Pulmonary artery endothelial cell (primary cell): ENCODE measurements at regions not wholly inside any gene's neighbourhood (a gene's known extent, or its start where the extent isn't known, plus 50 kb on each side); places are given as distances from the start of the nearest gene placed in this dataset.
"Not testable (repeated sequence)": the region's sequence is repeated elsewhere in the genome, so short reads cannot be mapped to it uniquely, and the experiment has no call there.

Experiments
- DNase-seq: peaks from one replicate; pipeline ENCODE4 v3.0.0-alpha.2; 2011; ENCODE audit warnings: low read depth, low spot score

GRCh38 chr3:177770383-177771230, 573.3 kb upstream of the TBL1XR1 start:
- no peak for DNase-seq

GRCh38 chr3:177771780-177772179, 574.5 kb upstream of the TBL1XR1 start:
- DNase-seq = no peak

DNA sequence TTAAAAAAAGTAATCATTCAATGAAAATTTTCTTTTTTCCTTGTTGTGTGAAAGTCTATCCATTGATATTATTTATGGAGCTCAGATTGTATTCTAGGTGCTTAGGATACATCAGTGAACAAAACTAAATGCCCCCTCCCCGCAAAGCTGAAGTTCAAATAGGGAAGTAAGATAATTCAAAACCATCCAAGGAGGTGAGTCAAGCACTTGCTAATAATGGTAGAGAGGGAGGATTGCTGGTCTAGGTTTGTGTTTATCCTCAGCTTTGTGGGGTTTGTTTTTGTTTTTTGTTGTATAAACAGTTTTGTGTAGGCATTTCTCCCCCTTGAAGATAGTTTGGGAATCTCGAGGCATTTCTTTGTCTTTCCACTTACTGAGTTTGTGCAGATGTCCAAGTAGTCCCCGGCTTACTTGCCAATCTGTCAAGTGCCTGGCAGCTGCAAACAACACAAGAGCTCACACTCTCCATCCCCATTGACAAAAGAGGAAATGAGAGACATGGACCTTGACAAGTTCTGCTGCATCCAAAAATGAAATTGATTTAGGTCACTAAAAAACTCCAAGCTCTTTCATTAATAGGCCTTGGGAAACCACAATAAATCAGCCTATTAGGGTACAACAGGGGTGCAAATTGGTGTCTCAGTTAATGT, 575.8 kb upstream of the TBL1XR1 start:
- DNase-seq = no peak

DNA sequence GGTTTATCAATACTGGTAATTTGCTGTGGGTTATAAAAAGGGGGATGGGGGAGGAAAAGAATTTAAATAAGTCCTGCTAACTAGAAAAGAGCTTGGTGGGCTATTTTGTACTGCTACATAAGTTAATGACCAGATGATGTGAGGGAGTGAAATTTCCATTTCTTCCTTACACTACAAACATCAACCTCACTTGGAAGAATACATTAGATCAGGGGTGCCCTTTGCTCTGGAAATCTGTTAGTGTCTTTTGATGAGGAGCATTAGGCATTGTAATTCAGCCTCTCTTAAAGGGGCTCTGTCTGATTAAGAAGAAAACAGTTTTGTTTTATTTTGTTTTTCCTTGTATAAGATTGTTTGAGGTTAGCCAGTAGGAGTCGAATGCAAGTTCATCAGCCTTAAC, 576.4 kb upstream of the TBL1XR1 start:
- DNase-seq = no peak

DNA sequence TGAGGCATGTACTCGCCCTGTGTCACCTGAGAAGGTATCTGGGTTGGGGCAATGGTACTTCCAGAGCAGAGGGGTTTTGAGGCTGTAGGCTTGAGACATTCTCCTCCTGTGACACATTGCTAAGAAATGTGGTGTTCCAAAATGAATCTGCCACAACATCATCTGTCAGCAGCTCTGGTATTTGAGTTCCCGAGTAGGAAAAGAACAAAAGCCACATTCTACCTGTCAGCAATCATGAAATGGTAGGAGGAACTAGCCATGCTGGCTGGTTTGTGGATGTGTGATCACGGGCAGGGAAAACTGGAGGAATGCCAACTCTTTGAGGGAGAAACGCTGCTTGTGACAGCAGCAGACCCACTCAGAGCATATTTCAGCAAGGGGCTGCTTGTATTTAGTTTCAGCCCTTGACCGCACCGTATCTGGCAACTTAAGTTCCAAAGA, 579.4 kb upstream of the TBL1XR1 start:
- DNase-seq = no peak

DNA sequence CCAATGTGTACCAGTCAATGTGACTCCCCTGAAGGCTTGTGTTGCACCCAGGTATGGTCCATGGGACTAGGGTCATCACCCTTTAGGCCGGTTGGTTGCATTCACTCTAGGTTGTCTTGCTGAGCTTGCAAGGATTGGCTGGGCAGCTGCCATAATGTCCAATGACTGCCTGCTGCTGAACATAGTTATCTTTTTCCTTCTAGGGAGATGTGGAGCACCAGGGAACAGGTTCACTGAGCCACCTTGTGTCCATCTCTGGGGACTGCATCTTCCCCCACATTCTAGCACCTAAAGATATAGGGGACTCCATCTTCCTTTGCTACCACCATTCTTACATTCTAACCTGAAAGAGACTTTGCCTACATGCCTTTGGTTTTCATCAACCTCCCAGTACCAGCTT, 580.4 kb upstream of the TBL1XR1 start:
- peak; percentile 3 for DNase-seq

- no peak for DNase-seq
Observed at GRCh38 chr3:177778633-177779032, 581.4 kb upstream of the TBL1XR1 start.

DNA sequence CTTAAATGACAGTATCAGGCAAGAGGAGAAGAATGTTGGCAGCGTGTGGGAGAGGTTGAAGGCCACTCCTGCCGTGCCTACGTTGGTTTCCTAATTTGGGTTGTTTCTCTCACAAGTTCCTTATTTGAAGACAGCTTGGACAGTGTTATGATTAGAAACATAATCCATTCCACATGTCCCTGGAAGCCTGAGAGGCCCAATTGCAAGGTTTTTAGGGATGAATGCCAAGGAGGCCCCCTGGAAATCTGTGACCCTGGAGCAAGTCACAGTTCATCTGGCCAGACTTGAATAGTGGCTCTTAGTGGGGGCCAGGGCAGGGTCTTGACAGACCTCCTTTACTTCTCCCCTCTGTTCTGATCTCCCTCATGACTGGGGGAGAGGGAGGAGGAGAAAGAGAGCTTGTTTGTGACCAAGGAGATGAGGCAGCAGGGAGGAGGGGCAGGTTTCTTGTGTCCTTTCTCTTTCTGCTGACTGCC, 584.4 kb upstream of the TBL1XR1 start:
- DNase-seq = no peak

DNA sequence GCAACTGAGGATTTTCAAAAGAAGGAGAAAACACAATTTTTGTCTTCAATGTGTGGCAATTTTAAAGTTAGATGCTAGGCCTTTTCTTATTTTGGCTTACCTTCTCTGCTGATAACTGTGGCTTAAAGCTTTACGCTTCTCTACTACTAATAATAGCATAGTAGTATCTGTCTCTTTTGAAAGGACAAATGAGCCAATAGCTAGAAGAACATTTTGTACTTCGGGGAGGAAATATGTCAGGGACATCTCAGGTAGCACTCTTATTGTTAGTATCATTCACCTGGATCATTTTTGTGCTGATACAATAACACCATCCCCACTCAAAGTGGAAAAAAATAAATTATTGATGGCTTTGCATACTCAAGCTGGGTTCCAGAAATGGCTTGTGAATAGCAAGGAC, 586.1 kb upstream of the TBL1XR1 start:
- DNase-seq = no peak

- DNase-seq = no peak
Observed at GRCh38 chr3:177783767-177784166, 586.5 kb upstream of the TBL1XR1 start.

DNA sequence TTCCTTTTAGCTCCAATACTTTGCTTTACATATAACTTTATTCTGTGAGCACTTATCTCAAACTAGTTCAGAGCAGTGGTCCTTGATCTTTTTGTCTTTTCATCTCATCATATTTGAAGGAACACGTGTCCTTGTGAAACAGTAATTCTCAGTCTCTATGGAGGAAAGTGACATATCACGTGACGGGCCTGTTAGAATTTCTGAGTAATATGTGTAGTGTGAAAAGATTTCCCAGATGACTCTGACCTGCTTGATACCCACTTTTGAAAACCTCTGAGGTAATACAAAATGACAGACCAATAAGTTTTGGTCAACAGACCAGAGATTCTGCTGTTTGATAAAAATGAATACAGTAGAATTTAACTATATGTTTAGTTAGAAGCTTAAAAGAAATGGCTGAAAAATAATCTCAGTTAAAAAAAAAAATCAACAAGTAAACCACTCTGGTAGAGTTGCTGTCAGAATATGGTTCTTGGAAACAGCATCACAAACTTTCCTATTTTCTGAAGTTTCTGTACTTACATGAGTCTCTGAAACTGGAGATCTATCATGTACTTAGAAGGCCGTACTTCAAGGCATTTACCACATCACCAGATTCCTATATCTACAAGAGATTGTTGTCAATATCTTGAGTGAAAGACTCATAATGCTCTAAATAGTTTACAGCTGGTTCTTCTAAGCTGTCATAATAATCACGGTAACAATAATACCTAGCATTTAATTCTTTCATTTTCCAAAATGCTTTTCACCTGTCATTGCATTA, 590.2 kb upstream of the TBL1XR1 start:
- no peak for DNase-seq

- DNase-seq = no peak
Observed at GRCh38 chr3:177789500-177789899, 592.2 kb upstream of the TBL1XR1 start.

- DNase-seq = no peak
Observed at GRCh38 chr3:177792311-177793030, 595.2 kb upstream of the TBL1XR1 start.

GRCh38 chr3:177793451-177793850, 596.2 kb upstream of the TBL1XR1 start:
- no peak for DNase-seq

DNA sequence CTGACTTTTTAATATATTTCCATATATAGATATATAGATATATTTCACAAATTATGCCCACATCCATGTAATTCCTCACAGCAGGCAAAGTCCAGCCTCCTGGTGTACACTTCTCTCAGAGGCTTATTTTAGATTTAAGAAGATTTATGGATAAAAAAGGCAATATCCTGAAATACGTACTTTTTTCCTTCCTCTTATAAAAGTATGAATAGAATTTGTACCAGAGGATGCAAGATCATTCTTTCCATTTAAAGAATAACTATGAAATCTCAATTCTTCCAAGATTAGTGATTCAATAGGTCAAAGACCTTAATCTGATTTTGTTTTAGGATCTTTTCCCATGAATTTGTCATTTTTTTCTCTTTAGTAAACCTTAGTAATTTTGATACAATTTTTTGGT, 597.9 kb upstream of the TBL1XR1 start:
- no peak for DNase-seq

DNA sequence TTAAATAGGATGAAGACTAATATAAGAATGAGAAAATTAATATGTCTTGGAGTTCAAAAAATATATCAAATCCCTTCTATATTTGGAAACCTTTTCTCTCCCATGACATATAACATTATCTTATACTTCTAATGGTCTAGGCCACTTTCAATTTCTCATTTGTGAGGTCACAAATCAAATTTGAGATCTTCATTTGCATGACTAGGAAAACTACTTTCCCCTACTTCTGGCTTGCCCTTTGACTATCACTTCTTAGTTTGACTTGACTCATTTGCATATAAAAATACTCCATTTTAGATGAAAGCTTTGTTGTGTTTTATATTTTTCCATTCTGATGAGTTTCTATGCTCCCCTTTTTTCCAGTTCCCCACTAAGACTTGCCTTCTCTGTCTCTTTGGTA, 598.6 kb upstream of the TBL1XR1 start:
- no peak for DNase-seq

GRCh38 chr3:177800147-177800546, 602.9 kb upstream of the TBL1XR1 start:
- DNase-seq = not testable (repeated sequence)

GRCh38 chr3:177800561-177800960, 603.3 kb upstream of the TBL1XR1 start:
- DNase-seq = no peak

DNA sequence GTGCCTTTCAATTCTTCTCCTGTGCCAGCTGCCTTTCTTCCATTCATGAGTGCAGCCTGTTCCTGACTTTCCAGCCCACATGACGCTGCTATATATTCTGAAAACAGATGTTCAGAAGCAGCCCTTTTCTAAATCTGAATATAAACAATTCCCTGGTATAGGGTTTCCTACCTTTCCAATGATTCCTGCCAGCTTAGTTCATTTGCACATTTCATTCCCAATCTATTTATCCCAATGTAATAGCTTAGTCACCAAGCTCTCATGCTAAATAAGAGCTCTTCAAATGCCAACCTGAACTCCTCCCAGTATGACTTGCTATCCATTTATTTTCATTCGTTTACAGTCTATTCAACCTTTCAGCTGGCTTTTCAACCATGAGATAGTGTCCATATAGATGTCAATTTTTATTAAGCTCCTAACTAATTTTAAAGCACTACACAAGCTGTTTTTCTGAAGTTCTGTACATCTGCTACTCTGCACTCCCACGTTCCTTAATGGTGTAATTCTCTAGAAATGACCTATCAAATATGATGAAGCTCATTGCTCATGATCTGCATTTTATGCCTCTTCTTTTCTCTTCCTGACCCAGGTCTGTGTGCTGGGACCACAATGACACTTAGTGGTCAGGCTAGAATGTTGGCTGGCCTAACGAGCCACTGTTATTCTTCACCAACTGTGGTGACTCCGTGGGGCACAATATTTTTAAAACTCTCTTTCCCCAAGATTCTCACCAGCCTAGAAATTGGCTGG, 605.0 kb upstream of the TBL1XR1 start:
- DNase-seq = no peak

GRCh38 chr3:177803500-177803899, 606.2 kb upstream of the TBL1XR1 start:
- no peak for DNase-seq

DNA sequence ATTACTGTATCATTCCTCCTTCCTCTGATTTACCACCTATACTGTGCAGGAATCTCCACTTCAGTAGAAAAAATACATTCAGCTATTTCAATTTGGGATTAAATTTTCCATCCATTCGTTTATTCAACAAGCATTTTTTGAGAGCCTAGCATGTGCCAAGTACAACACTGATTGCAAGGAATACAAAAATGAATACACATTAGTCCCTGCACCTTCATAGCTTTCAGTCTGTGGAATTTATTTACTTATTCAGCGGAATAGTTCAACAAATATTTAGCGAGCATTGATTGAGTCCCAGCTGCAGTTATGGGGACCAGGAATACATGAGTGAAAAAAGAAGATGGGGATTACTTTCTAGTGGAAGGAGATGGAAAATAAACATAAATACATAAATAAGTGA, 606.8 kb upstream of the TBL1XR1 start:
- DNase-seq = no peak
